ENCODE measurements at regions not wholly inside any gene's neighbourhood (a gene's known extent, or its start where the extent isn't known, plus 50 kb on each side); places are given as distances from the start of the nearest gene placed in this dataset.
"Not testable (repeated sequence)": the region's sequence is repeated elsewhere in the genome, so short reads cannot be mapped to it uniquely, and the experiment has no call there.

- H3K9me3 ChIP-seq, result no peaks in the 10 kb centered on the region
Observed at GRCh38 chr14:105978618-105979295, 452.4 kb downstream of the TMEM121 start.

DNA sequence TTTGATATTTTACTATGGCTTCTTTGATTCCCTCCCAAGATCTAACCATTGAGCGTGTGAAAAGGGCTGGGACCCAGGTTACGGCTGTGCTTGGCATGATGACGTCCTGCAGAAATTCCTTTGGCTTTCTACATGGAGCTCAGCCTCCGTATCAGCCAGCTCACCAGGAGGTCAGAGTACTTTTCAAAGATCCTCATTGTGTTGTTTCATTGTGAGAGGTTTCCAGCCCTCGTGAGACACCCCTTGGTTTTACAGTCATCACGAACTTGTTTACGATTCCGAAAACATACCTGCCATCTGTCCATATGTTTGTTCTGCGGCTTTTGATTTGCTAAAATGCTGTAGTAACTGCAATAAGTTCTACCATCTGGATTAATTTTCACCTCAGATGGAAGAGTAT is 453.1 kb downstream of the TMEM121 start:
- intact Hi-C loops (cut with DNase I), result no loop called here
- 70 to 77% (median 72%) methylated on average over 9 of the region's 9 CpGs for WGBS, 4 donors

More at GRCh38 chr14:105978618-105979295, 452.4 kb downstream of the TMEM121 start:
- no peaks in the 10 kb centered on the region for H3K4me1 ChIP-seq
- no peak for TF ChIP-seq POLR2A (IDR thresholded peaks at IDR 0.05)
- TF ChIP-seq, protein P1, sequence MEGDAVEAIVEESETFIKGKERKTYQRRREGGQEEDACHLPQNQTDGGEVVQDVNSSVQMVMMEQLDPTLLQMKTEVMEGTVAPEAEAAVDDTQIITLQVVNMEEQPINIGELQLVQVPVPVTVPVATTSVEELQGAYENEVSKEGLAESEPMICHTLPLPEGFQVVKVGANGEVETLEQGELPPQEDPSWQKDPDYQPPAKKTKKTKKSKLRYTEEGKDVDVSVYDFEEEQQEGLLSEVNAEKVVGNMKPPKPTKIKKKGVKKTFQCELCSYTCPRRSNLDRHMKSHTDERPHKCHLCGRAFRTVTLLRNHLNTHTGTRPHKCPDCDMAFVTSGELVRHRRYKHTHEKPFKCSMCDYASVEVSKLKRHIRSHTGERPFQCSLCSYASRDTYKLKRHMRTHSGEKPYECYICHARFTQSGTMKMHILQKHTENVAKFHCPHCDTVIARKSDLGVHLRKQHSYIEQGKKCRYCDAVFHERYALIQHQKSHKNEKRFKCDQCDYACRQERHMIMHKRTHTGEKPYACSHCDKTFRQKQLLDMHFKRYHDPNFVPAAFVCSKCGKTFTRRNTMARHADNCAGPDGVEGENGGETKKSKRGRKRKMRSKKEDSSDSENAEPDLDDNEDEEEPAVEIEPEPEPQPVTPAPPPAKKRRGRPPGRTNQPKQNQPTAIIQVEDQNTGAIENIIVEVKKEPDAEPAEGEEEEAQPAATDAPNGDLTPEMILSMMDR (IDR thresholded peaks at IDR 0.05), result no peak
- 84 to 90% (median 88%) methylated on average over 26 of the region's 26 CpGs for WGBS, 4 donors
- no peak overlapping the region for H3K4me3 ChIP-seq
- intact Hi-C loops (cut with DNase I), result no loop called here
- H3K27ac ChIP-seq, result no peak overlapping the region
- DNase-seq (no peak), ATAC-seq (no peak)
- no peaks in the 10 kb centered on the region for H3K36me3 ChIP-seq
- peaks cover 0 to 14% (median 0%) of the 10 kb centered on the region in 9 donors for H3K27me3 ChIP-seq

GRCh38 chr14:105980224-105980623 is 453.8 kb downstream of the TMEM121 start:
- H3K27me3 ChIP-seq, result peaks cover 0 to 5% (median 0%) of the 10 kb centered on the region in 9 donors
- H3K4me3 ChIP-seq, result no peak overlapping the region
- TF ChIP-seq, protein P1 (IDR thresholded peaks at IDR 0.05), result no peak
- TF ChIP-seq POLR2A (IDR thresholded peaks at IDR 0.05), result no peak
- ATAC-seq (no peak), DNase-seq (no peak)
- intact Hi-C loops (cut with DNase I), result no loop called here
- no peaks in the 10 kb centered on the region for H3K9me3 ChIP-seq
- H3K4me1 ChIP-seq, result no peaks in the 10 kb centered on the region
- H3K27ac ChIP-seq, result no peak overlapping the region
- no peaks in the 10 kb centered on the region for H3K36me3 ChIP-seq
- 67 to 79% (median 71%) methylated on average over 10 of the region's 10 CpGs for WGBS, 4 donors

More for the DNA sequence above, 453.1 kb downstream of the TMEM121 start:
- no peak for DNase-seq
- Histone ChIP-seq H3K4me3 (no peak overlapping the region), H3K9me3 (no peaks in the 10 kb centered on the region), H3K4me1 (no peaks in the 10 kb centered on the region), H3K27ac (no peak overlapping the region), H3K36me3 (no peaks in the 10 kb centered on the region), H3K27me3 (peaks cover 0 to 7% (median 0%) of the 10 kb centered on the region in 9 donors)
- ATAC-seq, result no peak
- TF ChIP-seq, protein P1 (IDR thresholded peaks at IDR 0.05), result no peak
- TF ChIP-seq POLR2A (IDR thresholded peaks at IDR 0.05), result no peak

GRCh38 chr14:105981517-105982302 is 455.3 kb downstream of the TMEM121 start:
- H3K36me3 ChIP-seq; H3K27me3 ChIP-seq; H3K4me3 ChIP-seq; H3K4me1 ChIP-seq; intact Hi-C loops (cut with DNase I); ATAC-seq; H3K9me3 ChIP-seq; DNase-seq; H3K27ac ChIP-seq: not testable (repeated sequence)
- WGBS, 4 donors, result 53 to 68% (median 59%) methylated on average over 8 of the region's 8 CpGs

All from heart left ventricle (tissue), 16 donors.